ENCODE measurements at regions not wholly inside any gene's neighbourhood (a gene's known extent, or its start where the extent isn't known, plus 50 kb on each side); places are given as distances from the start of the nearest gene placed in this dataset.
"Not testable (repeated sequence)": the region's sequence is repeated elsewhere in the genome, so short reads cannot be mapped to it uniquely, and the experiment has no call there.

DNA sequence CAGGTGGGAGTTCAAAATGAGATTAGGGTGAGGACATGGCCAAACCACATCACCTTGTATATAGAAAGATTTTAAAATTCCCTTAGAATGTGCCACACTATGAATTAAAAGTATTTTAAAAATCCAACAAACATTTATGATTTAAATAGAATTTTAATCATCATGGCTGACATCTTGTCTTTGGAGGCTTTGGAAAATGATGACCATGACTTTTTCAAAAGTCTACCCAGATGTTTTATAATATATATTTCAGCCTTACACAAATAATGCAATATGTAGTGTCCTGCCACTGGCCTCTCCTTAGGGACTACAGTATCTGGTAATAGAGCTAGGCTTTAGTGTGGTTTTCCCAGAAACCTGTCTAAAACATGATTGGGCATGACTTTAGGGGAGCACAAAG is 1353.4 kb upstream of the GOT2 start:
- no peak for DNase-seq

DNA sequence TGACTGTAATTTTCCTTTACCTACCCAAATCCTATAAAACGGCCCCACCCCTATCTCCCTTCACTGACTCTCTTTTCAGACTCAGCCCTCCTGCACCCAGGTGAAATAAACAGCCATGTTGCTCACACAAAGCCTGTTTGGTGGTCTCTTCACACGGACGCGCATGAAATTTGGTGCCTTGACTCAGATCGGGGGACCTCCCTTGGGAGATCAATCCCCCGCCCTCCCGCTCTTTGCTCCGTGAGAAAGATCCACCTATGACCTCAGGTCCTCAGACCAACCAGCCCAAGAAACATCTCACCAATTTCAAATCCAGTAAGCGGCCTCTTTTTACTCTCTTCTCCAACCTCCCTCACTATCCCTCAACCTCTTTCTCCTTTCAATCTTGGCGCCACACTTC is 1344.7 kb upstream of the GOT2 start:
- DNase-seq, result not testable (repeated sequence)

DNA sequence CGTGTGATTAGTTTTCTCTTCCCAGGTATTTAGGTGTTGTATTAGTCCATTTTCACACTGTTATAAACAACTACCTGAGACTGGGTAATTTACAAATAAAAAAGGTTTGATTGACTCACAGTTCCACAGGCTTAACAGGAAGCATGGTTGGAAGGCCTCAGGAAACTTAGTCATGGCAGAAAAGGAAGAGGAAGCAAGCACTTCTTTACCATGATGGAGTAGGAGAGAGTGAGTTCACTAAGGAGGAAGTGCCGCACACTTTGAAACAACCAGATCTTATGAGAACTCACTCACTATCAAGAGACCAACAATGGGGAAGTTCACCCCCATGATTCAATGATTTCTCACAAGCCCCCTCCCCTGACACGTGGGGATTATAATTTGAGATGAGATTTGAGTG is 1343.7 kb upstream of the GOT2 start:
- DNase-seq, result no peak

DNA sequence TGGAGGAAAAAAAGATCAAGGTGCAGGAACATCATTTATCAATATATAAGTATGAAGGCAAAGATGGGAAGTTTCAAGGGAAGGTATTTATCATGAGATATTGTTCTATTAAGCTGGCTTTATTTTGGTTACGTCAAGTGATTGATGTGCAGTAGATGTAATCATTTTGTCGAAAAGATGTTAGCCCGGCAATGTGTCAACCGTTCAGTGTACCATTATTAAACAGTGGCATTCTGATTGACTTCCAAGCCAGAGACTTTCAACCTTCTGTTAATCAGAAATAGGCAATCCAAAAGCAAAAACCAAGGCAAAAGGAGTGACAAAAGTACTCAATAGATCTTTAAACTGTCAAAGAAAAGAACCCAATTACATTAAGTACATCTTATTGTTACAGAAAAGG is 1340.3 kb upstream of the GOT2 start:
- DNase-seq, result no peak

DNA sequence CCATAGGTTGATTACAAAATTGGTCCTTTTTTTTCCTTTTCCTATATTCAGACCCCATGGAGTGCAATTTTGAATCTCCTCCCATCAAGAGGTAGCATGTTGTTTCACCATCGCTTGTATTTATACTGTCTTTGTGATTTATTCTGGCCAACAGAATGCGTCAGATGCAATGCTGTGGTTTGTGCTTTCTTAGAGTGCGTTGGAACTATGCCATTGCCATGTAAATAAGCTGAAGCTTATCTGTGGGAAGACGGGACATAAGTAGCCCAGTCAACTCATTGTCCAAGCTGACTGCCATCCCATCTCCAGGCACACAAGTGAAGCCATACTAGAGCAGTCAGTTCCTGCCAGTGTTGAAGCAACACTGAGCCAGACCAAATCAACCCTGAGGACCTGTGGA is 1339.3 kb upstream of the GOT2 start:
- no peak for DNase-seq

DNA sequence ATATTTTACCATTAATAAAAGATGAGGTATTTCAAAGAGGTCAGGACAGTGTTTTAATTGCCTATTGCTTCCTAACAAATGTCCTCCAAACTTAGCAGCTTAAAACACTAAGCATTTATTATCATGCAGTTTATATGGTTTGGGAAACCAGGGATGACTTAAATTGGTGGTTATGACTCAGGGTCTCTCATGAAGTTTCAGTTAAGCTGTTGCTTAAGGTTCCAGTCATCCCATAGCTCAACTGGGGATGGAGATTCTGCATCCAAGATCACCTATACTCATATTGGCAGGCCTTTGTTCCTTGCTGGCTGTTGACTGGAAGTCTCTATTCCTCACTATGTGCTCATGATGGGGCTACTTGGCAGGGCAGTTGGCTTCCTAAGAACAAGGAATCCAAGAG is 1329.9 kb upstream of the GOT2 start:
- no peak for DNase-seq

DNA sequence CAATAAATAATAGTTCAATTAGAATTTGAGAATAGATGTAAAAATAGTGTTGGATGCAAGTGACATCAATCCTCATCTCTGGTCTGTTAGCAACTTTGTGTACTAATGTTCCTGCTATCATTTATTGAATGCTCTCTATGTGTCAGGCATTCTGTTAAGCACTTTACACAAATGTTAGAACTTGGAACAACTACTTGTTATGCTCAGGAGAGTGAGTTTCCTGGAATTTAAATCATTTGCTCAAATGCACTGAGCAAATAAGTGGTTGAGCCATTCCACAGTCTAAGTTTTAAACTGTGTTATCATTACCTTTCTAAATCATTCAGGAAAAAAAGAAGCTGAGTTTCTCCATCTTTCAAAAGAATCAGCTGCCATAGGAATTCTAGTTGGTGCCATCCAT is 1327.3 kb upstream of the GOT2 start:
- DNase-seq, result no peak

DNA sequence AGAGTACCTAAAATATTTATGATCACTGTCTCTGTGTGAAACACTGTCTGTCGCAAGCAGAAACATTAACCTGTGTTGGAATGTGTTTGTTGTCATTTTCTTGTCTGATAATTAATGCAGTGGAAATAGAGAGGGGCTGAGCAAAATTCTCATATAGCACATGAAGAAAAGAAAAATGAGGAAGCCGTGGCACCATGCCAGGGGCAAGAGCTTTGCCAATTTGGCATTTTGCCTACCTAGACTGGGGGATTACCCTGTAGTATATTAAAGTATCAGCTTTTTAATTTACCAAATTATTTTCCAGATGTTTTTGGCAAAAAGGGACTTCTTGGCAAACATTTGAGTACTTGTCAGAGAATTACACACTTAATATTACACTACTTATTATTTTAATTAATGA is 1326.6 kb upstream of the GOT2 start:
- DNase-seq, result no peak

DNA sequence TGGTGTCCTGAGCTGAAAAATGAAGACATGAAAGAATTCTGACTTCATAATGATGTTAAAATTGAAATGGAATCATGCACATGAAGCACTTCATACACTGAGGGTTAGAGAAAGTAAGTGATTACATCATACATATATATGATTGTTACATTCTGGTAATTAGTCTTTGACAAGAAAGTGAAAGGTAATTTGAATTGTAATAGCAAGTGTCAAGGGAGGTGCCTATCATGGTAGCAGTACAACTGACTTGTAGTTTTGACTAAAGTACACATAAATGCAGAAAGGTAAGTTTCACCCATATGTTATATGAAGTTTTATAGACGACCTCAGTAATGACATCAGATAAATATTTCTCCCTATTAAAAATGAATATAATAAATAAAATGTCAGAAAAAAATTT is 1325.0 kb upstream of the GOT2 start:
- no peak for DNase-seq

DNA sequence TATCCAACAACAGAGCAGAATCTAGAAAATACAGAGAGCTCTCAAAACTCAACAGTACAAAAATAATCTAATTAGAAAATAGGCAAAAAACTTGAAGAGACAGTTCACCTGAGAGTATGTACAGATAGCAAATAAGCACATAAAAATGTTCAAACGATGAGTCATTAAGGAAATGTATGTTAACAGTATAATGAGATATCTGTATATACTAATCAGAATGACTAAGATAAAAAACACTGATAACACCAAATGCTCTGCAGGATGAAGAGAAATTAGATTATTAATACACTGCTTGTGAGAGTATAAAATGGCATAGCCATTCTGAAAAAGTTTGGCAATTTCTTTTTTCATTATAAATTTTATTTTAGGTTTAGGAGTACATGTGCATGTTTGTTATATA is 1307.6 kb upstream of the GOT2 start:
- no peak for DNase-seq

DNA sequence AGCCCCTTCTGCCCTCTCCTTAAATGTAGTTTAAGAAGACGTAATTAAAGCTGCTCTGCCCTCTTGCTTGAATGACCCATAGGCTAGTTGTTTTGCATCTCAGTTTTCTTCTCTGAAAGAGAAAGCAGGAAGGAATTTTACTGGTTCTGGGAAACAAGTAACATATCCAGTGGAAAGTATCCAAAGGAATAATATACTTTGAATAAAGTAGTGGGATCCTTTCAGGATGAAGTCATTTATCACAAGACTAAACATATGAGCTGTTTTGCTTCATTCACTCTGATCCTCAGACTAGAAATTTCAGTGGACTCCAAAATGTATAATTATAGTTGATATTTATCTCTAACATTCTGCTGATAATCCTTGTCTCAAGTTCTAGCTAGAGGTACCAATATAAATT is 1297.6 kb upstream of the GOT2 start:
- no peak for DNase-seq

DNA sequence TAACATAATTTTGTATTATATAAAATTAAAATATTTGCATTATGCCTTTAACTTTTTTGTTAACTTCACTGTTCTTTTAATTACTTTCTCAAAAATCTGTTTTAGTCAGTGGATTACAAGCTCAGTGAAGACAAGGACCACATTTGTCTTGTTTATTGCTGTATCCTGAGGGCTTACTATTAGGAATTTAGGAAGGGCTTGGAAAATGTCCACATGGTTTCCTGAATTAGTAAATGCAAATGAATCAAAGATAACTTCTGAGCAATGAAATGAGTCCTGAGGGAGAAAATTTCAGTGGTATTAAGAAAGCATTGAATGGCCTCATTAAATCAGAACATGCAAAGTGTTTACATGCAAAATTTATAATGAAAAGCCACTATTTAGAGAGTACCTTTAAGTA is 1293.2 kb upstream of the GOT2 start:
- no peak for DNase-seq

DNA sequence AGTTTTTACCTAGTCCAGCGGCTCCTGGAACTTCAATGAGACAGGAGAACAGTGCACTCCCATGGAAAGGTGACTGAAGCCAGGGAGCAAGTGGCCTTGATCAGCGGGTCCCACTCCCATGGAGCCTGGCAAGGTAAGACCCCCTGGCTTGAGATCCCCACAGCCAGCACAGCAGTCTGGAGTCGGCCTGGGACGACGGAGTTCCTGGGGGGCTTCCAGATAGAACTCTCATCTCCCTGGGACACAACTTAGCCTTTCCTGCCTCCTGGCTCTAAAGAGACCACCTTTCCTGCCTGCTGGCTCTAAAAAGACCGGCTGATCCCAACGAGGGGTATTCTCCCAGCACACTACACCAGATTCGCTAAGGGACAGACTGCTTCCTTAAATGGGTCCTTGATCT is 1279.0 kb upstream of the GOT2 start:
- DNase-seq, result no peak

DNA sequence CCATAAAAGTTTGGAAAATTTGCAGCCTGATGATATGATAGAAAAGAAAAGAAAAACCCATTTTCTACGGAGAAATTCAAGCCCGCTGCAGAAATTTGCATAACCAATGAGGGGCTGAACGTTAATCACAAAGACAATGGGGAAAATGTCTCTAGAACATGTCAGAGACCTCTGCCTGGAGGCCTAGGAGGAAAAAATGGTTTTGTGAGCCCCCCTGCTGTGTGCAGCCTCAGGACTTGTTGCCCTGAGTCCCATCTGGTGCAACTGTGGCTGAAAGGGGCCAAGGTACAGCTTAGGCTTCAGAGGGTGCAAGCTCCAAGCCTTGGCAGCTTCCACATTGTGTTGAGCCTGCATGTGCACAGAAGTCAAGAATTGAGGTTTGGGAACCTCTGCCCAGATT is 1267.4 kb upstream of the GOT2 start:
- DNase-seq, result no peak

DNA sequence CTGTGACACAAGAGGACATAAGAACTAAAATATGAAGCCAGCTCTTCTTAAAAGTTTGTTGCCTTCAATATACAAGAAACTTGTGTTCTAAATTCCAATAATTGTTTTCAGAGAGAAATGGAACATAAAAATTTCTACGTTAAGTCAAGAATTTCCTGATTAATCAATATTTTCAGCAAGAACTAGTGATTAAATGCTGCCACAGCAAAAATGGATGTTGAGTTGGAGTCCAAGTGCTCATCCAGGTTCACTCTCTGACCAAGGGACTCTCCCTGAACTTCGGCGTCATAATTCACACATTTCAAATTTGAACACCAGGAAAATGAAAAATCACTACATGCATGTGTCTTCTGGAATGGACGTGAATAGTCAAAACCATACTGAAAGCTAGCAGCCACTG is 1263.6 kb upstream of the GOT2 start:
- DNase-seq, result no peak

DNA sequence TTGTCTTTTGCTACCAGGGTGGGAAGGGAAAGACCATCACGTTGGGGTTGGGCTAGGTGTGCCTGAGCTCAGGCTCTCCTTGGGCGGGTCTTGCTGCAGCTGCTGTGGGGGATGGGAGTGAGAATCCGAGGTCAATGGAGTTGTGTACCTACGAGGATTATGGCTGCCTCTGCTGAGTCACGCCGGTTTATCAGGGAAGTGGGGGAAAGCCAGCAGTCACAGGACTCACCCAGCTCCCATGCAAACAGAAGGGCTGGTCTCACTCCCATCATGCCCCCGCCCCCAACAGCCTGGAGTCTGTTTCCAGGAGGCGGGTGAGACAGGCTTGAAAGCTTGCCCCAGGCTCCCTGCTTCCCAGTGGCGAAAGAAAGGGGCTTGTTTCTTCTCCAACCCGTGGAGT is 1259.0 kb upstream of the GOT2 start:
- no peak for DNase-seq

DNA sequence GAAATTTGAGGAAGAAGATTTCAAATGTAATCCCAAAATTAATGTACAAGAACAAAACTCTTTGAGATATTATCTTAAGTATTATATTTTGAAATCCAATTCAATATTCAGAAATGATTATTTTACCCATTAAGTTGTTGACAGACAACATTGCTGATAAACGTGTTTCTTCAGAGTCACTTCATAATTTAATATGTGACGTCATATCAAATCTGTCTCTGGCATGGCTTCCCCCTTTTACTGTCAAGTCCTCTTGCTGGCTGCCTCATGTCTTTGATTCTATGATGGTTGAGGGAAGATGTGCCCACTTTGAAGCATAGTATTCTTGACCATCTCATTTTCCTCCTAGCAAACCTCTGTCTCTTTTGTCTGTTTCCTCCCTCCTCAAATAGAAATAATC is 1257.1 kb upstream of the GOT2 start:
- no peak for DNase-seq

DNA sequence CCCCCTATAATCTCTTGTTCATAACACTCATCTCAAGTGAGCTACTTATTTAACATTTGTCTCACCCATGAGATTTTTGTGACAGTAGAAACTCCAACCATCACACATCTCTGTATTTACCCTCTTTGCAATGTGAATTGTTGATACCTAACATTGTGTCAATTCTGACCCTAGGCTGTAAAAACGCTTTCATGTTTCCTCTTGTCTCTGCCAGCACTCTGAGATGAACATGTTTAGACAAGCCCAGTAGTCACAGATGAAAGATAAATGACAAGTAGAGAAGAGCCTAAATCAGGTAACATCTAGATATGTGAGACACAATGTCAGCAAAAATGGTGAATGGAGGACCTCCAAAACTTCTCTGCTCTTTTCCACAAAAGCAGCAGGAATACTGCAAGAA is 1254.5 kb upstream of the GOT2 start:
- peak; percentile 15 for DNase-seq

DNA sequence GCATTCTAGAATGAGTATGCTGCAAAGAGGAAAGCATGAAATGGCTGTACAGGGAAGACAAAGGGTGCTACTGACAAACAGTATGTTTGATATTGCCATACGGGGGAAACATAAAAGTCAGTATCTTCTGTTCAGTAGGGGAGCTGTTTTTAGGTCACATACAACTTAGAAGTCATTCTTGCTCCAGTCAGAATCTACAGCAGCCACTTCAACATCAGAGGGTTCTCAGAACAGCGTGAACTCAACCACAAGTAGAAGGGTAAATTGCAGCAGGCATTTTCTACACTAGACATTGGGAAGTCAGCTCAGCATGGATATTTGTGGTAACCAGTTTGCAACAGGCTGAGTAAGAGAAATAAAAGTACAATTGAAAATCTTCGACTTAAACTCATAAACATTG is 1241.8 kb upstream of the GOT2 start:
- DNase-seq, result no peak

DNA sequence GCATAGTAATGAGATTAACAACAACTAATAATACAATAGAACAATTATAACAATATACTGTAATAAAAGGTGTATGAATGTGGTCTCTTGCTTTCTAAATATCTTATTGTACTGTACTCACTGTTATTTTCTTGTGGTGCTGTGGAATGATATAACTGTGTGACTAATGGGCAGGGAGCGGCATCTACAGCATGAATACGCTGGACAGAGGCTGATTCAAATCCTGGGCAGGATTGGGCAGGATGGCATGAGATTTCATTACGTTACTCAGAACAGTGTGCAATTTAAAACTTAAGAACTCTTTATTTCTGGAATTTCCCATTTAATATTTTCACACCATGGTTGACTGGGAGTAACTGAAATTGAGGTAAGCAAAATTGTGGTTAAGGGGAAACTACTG is 1239.8 kb upstream of the GOT2 start:
- no peak for DNase-seq

DNA sequence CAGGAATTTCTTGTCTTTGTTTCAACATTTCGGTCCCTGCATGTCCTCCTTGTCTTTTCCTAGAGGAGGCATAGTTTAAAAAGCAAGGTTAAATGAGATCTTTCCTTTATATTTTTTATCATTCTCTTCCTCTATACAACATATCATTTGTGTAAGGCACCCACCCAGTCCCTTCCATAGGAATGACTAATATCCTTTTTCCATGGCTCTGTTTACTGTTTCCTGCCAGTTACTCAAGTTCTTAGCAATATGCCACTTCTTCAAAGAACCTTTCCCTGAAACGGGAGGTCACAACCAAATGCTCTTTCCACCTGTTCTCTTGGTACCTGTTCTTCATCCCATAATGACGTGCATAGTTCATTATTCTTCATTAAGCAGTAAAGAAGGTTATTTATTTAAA is 1237.1 kb upstream of the GOT2 start:
- no peak for DNase-seq

DNA sequence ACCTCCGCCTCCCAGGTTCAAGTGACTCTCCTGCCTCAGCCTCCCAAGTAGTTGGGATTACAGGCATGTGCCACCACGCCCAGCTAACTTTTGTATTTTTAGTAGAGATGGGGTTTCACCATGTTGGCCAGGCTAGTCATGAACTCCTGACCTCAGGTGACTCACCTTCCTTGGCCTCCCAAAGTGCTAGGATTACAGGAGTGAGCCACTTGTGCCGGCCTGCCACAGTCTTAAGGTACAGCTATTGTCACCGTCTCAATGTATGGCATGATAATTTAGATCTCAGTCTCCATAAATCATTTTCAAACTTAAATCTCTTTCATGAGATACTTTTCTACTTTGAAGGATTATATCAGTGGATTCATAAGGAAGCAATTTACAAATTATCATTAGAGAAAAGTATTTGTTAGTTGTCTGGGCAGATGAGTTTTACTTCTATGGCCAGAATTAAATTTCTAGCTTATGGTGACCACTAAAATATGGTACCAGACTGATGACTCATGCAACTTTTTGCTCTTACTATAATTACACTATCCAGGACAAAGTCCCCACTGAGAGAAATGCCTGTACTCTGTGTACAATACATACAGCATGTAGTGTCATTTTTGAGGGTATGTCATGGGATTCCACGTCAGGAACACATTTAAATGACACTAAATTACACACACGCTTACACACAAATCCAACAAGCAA is 1230.3 kb upstream of the GOT2 start:
- DNase-seq, result no peak

DNA sequence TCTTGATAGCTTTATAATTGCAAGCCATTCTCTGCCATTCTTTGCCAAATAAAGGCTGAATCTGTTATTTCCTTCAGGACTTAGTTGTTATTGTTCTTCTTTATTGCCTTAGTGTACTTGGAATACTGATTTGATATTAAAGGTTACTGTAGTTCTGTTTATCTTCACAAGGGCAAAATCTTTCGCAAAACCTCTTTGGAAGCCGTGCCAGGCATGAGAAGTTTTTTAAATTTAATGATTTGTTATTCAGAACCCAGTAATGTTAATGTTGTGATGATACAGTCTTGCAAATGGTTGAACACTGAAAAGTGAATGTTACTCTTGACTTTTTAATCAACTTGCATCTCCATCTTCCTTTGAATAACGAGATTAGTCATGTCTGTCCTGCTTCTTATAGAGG is 1225.2 kb upstream of the GOT2 start:
- DNase-seq, result no peak

DNA sequence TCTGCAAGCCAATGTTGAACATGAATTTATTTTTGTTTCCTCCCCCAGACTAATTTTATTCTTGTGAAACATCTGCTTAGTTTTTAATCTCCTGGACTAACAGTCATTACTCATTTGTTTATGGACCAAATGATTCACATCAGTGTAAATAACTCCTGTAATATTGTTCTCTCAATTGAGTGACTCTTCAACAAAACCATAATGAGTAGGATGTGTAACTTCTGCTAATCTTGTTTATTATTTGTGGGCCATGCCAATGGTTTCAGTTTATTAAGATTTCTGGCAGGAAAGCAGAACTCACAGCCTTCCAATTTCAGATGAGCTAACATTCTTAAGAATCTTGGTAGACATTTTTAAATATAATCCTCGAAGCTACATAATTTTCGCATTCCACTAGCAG is 1216.3 kb upstream of the GOT2 start:
- DNase-seq, result no peak

DNA sequence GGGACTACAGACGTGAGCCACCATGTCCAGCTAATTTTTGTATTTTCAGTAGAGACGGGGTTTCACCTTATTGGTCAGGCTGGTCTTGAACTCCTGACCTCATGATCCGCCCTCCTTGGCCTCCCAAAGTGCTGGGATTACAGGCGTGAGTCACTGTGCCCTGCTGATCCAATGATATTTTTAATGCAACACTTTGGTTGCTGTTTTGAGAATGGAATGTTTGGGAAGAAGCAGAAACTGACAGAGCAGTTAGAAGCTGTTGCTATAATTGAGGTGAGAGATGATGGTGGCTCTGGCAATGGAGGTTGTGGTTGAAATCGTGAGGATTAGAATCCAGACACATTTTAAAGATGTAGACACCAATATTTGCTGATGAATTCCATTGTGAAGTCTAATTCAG is 1209.9 kb upstream of the GOT2 start:
- DNase-seq, result not testable (repeated sequence)

DNA sequence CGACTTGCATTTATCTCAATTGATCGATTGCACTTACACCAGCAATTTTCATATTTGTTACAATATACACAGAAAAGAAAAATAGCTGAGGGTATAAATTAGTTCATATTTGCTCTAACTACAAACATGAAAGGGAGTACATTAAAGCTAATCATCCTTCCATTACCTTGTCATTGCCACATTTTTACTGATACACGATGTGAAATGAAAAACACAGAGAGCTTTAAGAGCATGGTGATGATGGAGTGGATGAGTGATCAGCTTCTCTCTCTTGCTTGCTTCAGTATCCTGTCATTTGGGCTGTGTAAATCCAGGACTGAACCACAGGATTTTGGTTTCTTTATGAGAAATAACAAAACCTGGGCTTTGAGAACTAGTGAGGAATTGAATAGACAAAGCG is 1207.5 kb upstream of the GOT2 start:
- DNase-seq, result no peak

Data from NCI-H1105 treated with DMSO at 0.1 percent for 48 hours (cell line).